ENCODE measurements at regions not wholly inside any gene's neighbourhood (a gene's known extent, or its start where the extent isn't known, plus 50 kb on each side); places are given as distances from the start of the nearest gene placed in this dataset.

GRCh38 chr12:81953541-81953940, 194.4 kb upstream of the PPFIA2 start:
- DNase-seq = no peak

GRCh38 chr12:81950871-81951270, 191.7 kb upstream of the PPFIA2 start:
- DNase-seq = no peak

- DNase-seq = no peak
These were observed 190.7 kb upstream of the PPFIA2 start for GRCh38 chr12:81949841-81950308.

GRCh38 chr12:81949416-81949815, 190.3 kb upstream of the PPFIA2 start:
- DNase-seq = no peak

GRCh38 chr12:81944886-81945285, 185.7 kb upstream of the PPFIA2 start:
- DNase-seq = no peak

- no peak for DNase-seq
These were observed 183.4 kb upstream of the PPFIA2 start for GRCh38 chr12:81942594-81942993.

- DNase-seq = no peak
These were observed 170.9 kb upstream of the PPFIA2 start for GRCh38 chr12:81930037-81930436.

- no peak for DNase-seq
These were observed 137.6 kb upstream of the PPFIA2 start for GRCh38 chr12:81896771-81897170.

GRCh38 chr12:81888961-81889360, 129.8 kb upstream of the PPFIA2 start:
- no peak for DNase-seq

GRCh38 chr12:81888106-81888740, 129.1 kb upstream of the PPFIA2 start:
- no peak for DNase-seq

GRCh38 chr12:81874586-81874985, 115.4 kb upstream of the PPFIA2 start:
- no peak for DNase-seq

- no peak for DNase-seq
These were observed 115.0 kb upstream of the PPFIA2 start for GRCh38 chr12:81874166-81874565.

GRCh38 chr12:81872400-81872799, 113.2 kb upstream of the PPFIA2 start:
- no peak for DNase-seq

- DNase-seq = no peak
These were observed 106.9 kb upstream of the PPFIA2 start for GRCh38 chr12:81866081-81866480.

GRCh38 chr12:81863406-81863805, 104.3 kb upstream of the PPFIA2 start:
- DNase-seq = no peak

GRCh38 chr12:81859521-81859920, 100.4 kb upstream of the PPFIA2 start:
- no peak for DNase-seq

GRCh38 chr12:81843599-81843998, 84.4 kb upstream of the PPFIA2 start:
- DNase-seq = no peak

GRCh38 chr12:81835783-81836182, 76.6 kb upstream of the PPFIA2 start:
- no peak for DNase-seq

- no peak for DNase-seq
These were observed 61.0 kb upstream of the PPFIA2 start for GRCh38 chr12:81819991-81820633.

GRCh38 chr12:81815611-81816010, 56.5 kb upstream of the PPFIA2 start:
- no peak for DNase-seq

GRCh38 chr12:81811778-81812125, 52.6 kb upstream of the PPFIA2 start:
- DNase-seq = no peak

GRCh38 chr12:81811061-81811777, 52.1 kb upstream of the PPFIA2 start:
- DNase-seq = no peak

GRCh38 chr12:81809829-81810595, 50.9 kb upstream of the PPFIA2 start:
- DNase-seq = no peak
